MCF 10A (cell line): ENCODE measurements at regions not wholly inside any gene's neighbourhood (a gene's known extent, or its start where the extent isn't known, plus 50 kb on each side); places are given as distances from the start of the nearest gene placed in this dataset.

ENCODE experiments used
- BruUV-seq: library from RNA; stranded (reverse); fragments of 400-500 nt; replicated peaks from 2 replicates; lab custom pipeline; 2021; lab: Mats Ljungman, UMichigan
- CTCF ChIA-PET: fragments of 300-600 bp; sonication (Branson Sonifier 250); formaldehyde crosslinking; extraction: SDS; loops from one replicate; lab custom pipeline; 2021; ENCODE audit warnings: antibody characterized with exemption, inconsistent platforms; lab: Yijun Ruan, JAX
- POLR2A ChIA-PET: fragments of 300-600, 350-650 bp; sonication (Branson Sonifier 250); formaldehyde crosslinking; extraction: SDS; loops from one replicate; lab custom pipeline; 2020; ENCODE audit warnings: antibody characterized with exemption, inconsistent platforms; lab: Yijun Ruan, JAX
- DNase-seq: peaks from one replicate; pipeline ENCODE4 v3.0.0-alpha.2; 2018; ENCODE audit not compliant: unreplicated experiment
- H3K27ac Mint-ChIP-seq: one replicate; pipeline ENCODE4 v1.8.0; 2022; ENCODE audit warnings: mild to moderate bottlenecking, low read depth, mixed read lengths; ENCODE audit not compliant: unreplicated experiment
- H3K27me3 Mint-ChIP-seq: one replicate; pipeline ENCODE4 v1.8.0; 2022; ENCODE audit warnings: mixed read lengths; ENCODE audit not compliant: insufficient read depth, unreplicated experiment
- H3K36me3 Mint-ChIP-seq: one replicate; pipeline ENCODE4 v1.8.0; 2022; ENCODE audit warnings: mild to moderate bottlenecking, moderate library complexity, mixed read lengths; ENCODE audit not compliant: insufficient read depth, unreplicated experiment
- H3K4me1 Mint-ChIP-seq: one replicate; pipeline ENCODE4 v1.8.0; 2022; ENCODE audit warnings: mixed read lengths; ENCODE audit not compliant: insufficient read depth, unreplicated experiment
- H3K4me3 Mint-ChIP-seq: one replicate; pipeline ENCODE4 v1.8.0; 2022; ENCODE audit warnings: mild to moderate bottlenecking, moderate library complexity, mixed read lengths; ENCODE audit not compliant: unreplicated experiment
- H3K9me3 Mint-ChIP-seq: one replicate; pipeline ENCODE4 v1.8.0; 2022; ENCODE audit warnings: mixed read lengths; ENCODE audit not compliant: unreplicated experiment
- intact Hi-C: fragments of 100-400 bp; cut with micrococcal nuclease; formaldehyde crosslinking; loops from 2 replicates; pipeline ENCODE4 v1.14.1; 2022
- TF ChIP-seq, protein P1 (sequence below): fragments of 200-600 bp; IDR thresholded peaks from one replicate; pipeline ENCODE4 v1.8.0; 2022; ENCODE audit warnings: antibody characterized with exemption, mild to moderate bottlenecking; ENCODE audit not compliant: unreplicated experiment

DNA sequence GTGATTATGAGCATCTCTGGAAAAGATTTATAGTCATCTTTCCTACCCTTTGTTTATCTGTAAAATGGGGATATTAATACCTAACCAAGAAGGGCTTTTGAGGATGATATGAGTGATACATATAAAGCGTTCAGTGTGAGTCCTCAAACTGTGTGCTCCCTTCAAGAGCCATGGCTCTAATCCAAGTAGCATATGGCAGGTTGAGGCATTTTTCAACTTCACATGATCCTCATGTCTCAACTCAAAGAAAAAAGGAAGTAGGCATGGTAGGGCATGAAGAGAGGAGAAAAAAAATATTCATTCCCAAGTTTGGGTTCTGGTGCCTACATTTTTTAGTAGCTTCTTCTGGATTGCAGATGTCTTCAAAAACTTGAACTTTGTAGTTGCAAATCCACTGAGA, 286.3 kb upstream of the ATP2B1 start:
- Mint-ChIP-seq H3K27me3 (no peaks in the 10 kb centered on the region), H3K27ac (no peak overlapping the region), H3K4me3 (no peak overlapping the region), H3K4me1 (no peaks in the 10 kb centered on the region), H3K36me3 (no peaks in the 10 kb centered on the region), H3K9me3 (no peaks in the 10 kb centered on the region)
- BruUV-seq: no TSS peak
- intact Hi-C loops: no loop called here
- POLR2A ChIA-PET: no interaction called here
- CTCF ChIA-PET: no interaction called here
- no peak for DNase-seq
- TF ChIP-seq, protein P1, sequence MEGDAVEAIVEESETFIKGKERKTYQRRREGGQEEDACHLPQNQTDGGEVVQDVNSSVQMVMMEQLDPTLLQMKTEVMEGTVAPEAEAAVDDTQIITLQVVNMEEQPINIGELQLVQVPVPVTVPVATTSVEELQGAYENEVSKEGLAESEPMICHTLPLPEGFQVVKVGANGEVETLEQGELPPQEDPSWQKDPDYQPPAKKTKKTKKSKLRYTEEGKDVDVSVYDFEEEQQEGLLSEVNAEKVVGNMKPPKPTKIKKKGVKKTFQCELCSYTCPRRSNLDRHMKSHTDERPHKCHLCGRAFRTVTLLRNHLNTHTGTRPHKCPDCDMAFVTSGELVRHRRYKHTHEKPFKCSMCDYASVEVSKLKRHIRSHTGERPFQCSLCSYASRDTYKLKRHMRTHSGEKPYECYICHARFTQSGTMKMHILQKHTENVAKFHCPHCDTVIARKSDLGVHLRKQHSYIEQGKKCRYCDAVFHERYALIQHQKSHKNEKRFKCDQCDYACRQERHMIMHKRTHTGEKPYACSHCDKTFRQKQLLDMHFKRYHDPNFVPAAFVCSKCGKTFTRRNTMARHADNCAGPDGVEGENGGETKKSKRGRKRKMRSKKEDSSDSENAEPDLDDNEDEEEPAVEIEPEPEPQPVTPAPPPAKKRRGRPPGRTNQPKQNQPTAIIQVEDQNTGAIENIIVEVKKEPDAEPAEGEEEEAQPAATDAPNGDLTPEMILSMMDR: no peak

DNA sequence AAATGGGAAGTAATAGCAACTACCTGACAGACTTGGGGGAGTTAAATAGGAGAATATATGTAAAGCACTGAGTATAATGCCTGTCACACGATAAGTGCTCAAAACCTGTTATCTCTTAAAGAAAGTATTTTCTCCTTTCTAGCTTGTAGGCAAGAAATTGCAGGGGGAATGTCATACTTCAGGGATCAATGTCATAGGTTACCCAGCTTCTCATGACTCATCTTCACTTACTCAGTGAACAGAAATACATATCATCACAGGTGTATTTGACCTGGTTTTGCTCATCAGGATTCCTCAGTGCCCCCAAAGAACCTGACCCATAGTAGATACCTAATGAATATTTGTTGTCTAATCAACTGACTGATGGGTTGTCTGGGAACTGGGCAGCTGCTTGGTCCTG, 285.0 kb upstream of the ATP2B1 start:
- H3K27ac Mint-ChIP-seq: no peak overlapping the region
- TF ChIP-seq, protein P1: no peak
- BruUV-seq: no TSS peak
- POLR2A ChIA-PET: no interaction called here
- H3K4me1 Mint-ChIP-seq: no peaks in the 10 kb centered on the region
- no peak for DNase-seq
- CTCF ChIA-PET: no interaction called here
- intact Hi-C loops: no loop called here
- H3K36me3 Mint-ChIP-seq: no peaks in the 10 kb centered on the region
- no peaks in the 10 kb centered on the region for H3K9me3 Mint-ChIP-seq
- H3K4me3 Mint-ChIP-seq: no peak overlapping the region
- no peaks in the 10 kb centered on the region for H3K27me3 Mint-ChIP-seq

DNA sequence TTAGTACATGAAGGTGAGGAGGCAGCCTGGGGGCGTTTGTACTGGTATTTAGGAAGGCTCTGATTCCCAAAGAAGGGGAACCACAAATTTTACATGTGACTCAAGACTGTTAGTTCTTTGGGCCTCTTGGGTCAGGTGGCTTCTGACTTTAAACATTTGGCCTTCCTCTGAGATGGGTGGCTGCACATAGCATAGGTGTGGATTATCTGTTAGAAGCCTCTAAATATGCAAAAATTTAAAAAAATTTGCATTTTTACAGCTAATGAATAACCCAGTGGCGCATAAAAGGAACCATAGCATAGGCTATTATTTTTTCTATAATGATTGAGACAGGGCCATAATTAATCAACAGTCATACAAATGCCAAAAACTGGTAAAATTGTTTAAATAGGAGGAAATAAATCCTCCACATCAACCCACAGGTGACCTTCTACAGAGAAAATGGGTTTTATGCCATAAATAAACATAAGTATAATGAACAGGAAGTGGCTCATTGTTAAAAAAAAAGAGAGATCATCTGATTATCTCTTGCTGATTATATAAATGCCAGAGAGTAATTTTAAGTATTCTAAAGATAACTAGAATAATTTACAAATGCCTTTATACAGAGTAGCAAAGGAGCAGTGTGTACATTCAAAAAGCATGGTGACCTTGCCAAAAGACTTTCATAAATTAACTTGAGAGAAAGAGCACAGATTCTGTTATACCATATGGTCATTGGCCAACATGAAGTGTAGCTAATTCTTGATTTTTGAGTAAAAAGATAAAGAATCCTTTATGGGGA, 284.2 kb upstream of the ATP2B1 start:
- no peak for DNase-seq
- Mint-ChIP-seq H3K9me3 (no peaks in the 10 kb centered on the region), H3K4me1 (no peaks in the 10 kb centered on the region), H3K4me3 (no peak overlapping the region), H3K36me3 (no peaks in the 10 kb centered on the region), H3K27ac (no peak overlapping the region), H3K27me3 (no peaks in the 10 kb centered on the region)
- ChIA-PET CTCF (no interaction called here), POLR2A (no interaction called here)
- TF ChIP-seq, protein P1: no peak
- intact Hi-C loops: no loop called here
- BruUV-seq: no TSS peak

DNA sequence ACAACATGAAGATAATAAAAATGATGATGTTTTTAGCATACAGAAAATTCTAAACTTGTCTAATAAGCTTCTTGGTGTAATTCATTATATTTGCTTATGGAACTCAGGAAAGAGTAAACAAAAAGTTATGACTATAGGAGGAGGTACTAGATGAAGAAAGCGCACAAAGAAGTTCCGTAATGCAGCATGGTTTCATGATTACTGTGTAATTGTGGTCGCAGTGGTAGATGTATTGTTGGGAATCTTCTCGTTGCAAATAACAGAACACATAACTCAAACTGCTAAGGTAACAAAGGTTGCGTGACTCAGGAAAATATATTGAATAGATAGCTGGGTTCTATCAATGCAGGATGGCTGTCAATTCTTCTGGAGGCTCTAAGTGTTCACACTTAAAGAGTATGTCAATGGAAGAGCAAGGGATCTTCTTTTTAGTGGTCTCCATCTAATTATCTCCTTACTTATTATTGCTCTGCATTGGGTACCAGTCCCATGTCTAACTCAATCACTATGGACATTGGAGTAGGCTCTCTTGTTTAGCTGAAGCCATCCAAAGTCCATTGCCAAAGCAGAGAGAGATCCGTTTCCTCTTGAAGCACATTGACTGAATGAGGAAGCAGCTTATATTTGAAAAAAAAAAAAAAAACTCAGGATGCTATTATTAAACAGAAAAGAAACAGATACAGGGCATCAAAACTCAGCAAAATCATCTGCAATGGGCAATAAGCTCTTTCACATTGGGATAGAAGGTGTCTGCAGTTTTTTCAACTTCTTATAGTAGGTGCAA, 283.4 kb upstream of the ATP2B1 start:
- H3K27me3 Mint-ChIP-seq: no peaks in the 10 kb centered on the region
- DNase-seq: no peak
- ChIA-PET CTCF (interaction anchor here (0.7 kb wide), 1 partner anchor 13 kb away, joined by 3 read pairs; no protein-coding TSS in a partner anchor), POLR2A (interaction anchor here (0.6 kb wide), 2 partner anchors 40 to 242 kb away, joined by 3 read pairs; no protein-coding TSS in a partner anchor)
- no TSS peak for BruUV-seq
- intact Hi-C loops: no loop called here
- H3K4me3 Mint-ChIP-seq: no peak overlapping the region
- no peaks in the 10 kb centered on the region for H3K9me3 Mint-ChIP-seq
- TF ChIP-seq, protein P1: no peak
- no peak overlapping the region for H3K27ac Mint-ChIP-seq
- no peaks in the 10 kb centered on the region for H3K36me3 Mint-ChIP-seq
- H3K4me1 Mint-ChIP-seq: no peaks in the 10 kb centered on the region
